Karpas-422 (cell line): ENCODE measurements at regions not wholly inside any gene's neighbourhood (a gene's known extent, or its start where the extent isn't known, plus 50 kb on each side); places are given as distances from the start of the nearest gene placed in this dataset.
"Not testable (repeated sequence)": the region's sequence is repeated elsewhere in the genome, so short reads cannot be mapped to it uniquely, and the experiment has no call there.

Experiments
- DNase-seq: peaks from one replicate; pipeline ENCODE4 v3.0.0-alpha.2; 2015
- H2AFZ ChIP-seq: fragments of 200-600 bp; sonication (generic); 2 replicates; pipeline ENCODE4 v1.6.1; 2014; ENCODE audit warnings: antibody characterized with exemption, low read length, mixed read lengths
- H3K27ac ChIP-seq: fragments of 200-600 bp; sonication (generic); 2 replicates; pipeline ENCODE4 v1.5.1; 2014; ENCODE audit warnings: mild to moderate bottlenecking, low read length, moderate library complexity
- H3K27me3 ChIP-seq: fragments of 200-600 bp; sonication (generic); 2 replicates; pipeline ENCODE4 v1.6.1; 2014; ENCODE audit warnings: low read length, mixed read lengths
- H3K36me3 ChIP-seq: fragments of 200-600 bp; sonication (generic); 2 replicates; pipeline ENCODE4 v1.6.1; 2014; ENCODE audit warnings: low read length, mixed read lengths; ENCODE audit not compliant: insufficient read depth
- H3K4me1 ChIP-seq: fragments of 200-600 bp; sonication (generic); 2 replicates; pipeline ENCODE4 v1.6.1; 2014; ENCODE audit warnings: mild to moderate bottlenecking, low read length, mixed read lengths
- H3K4me2 ChIP-seq: fragments of 200-600 bp; sonication (generic); 2 replicates; pipeline ENCODE4 v1.6.1; 2014; ENCODE audit warnings: low read length, low read depth, mild to moderate bottlenecking; ENCODE audit not compliant: poor library complexity, severe bottlenecking
- H3K4me3 ChIP-seq: fragments of 200-600 bp; sonication (generic); 2 replicates; pipeline ENCODE4 v1.5.1; 2014; ENCODE audit warnings: mild to moderate bottlenecking, antibody characterized with exemption, low read length, mixed read lengths
- H3K79me2 ChIP-seq: fragments of 200-600 bp; sonication (generic); 2 replicates; pipeline ENCODE4 v1.6.1; 2014; ENCODE audit warnings: mild to moderate bottlenecking, low read length, mixed read lengths
- H3K9ac ChIP-seq: fragments of 200-600 bp; sonication (generic); 2 replicates; pipeline ENCODE4 v1.6.0; 2014; ENCODE audit warnings: low read length
- H3K9me2 ChIP-seq: fragments of 200-600 bp; sonication (generic), shearing (Covaris generic); replicated peaks from 2 replicates; pipeline ENCODE4 v1.6.0; 2014; ENCODE audit warnings: mild to moderate bottlenecking, low read length, moderate library complexity; ENCODE audit not compliant: insufficient read depth
- H3K9me3 ChIP-seq: fragments of 300-700, 200-600 bp; sonication (generic); 2 replicates; pipeline ENCODE4 v1.6.1; 2014; ENCODE audit warnings: low read length, mixed read lengths
- H4K20me1 ChIP-seq: fragments of 200-600 bp; sonication (generic); 2 replicates; pipeline ENCODE4 v1.6.1; 2014; ENCODE audit warnings: mild to moderate bottlenecking, antibody characterized with exemption, low read length, low read depth; ENCODE audit not compliant: insufficient read depth

GRCh38 chr3:174352227-174352626 is 506.9 kb upstream of the NAALADL2 start:
- Histone ChIP-seq H2AFZ (no peak overlapping the region), H3K79me2 (no peaks in the 10 kb centered on the region)

DNA sequence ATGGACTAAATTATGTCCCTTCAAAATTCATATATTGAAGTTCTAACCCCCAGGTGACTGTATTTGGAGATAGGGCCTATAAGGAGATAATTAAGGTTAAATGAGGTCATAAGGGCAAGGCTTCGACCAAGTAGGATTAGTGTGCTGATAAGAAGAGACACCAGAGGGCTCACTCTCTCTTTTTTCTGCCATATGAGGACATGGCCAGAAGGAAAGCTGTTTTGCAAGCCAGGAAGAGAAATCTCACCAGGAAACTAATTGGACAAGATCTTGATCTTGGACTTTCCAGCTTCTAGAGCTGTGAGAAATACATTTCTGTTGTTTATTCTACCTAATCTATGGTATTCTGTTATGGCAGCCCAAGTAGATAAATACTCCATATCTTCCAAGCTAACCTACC is 503.6 kb upstream of the NAALADL2 start:
- no peak overlapping the region for H3K27ac ChIP-seq
- H3K9me2 ChIP-seq = no peaks in the 10 kb centered on the region
- no peak overlapping the region for H3K9ac ChIP-seq
- H3K4me3 ChIP-seq = no peak overlapping the region
- H3K36me3 ChIP-seq = no peaks in the 10 kb centered on the region
- H2AFZ ChIP-seq = no peak overlapping the region
- no peak for DNase-seq
- no peaks in the 10 kb centered on the region for H3K27me3 ChIP-seq
- no peaks in the 10 kb centered on the region for H4K20me1 ChIP-seq
- H3K79me2 ChIP-seq = no peaks in the 10 kb centered on the region
- H3K4me1 ChIP-seq = no peaks in the 10 kb centered on the region
- H3K4me2 ChIP-seq = no peak overlapping the region
- peaks cover 22% of the 10 kb centered on the region for H3K9me3 ChIP-seq

More at GRCh38 chr3:174352227-174352626, 506.9 kb upstream of the NAALADL2 start:
- no peak for DNase-seq
- H4K20me1 ChIP-seq = no peaks in the 10 kb centered on the region
- no peak overlapping the region for H3K4me2 ChIP-seq
- H3K9me3 ChIP-seq = peaks cover 33% of the 10 kb centered on the region
- H3K9ac ChIP-seq = no peak overlapping the region
- no peaks in the 10 kb centered on the region for H3K9me2 ChIP-seq
- no peaks in the 10 kb centered on the region for H3K36me3 ChIP-seq
- no peak overlapping the region for H3K27ac ChIP-seq
- H3K4me3 ChIP-seq = no peak overlapping the region
- H3K27me3 ChIP-seq = no peaks in the 10 kb centered on the region
- H3K4me1 ChIP-seq = no peaks in the 10 kb centered on the region

DNA sequence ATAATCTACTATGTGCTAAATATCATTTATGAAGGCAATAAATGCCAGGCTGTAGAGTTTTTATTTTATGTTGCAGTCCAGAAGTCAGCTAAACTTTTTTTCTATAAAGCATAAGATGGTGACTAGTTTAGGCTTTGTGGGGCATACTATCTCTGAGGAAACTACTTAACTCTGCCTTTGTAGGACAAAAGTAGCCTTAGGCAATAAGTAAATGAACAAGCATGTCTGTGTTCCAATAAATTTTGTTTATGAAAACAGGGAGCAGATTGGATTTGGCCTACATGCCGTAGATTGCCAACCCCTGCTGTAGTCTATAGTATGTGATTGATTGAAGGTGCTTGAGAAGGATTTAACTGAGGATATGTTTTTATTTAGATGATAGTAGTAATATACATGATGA is 502.5 kb upstream of the NAALADL2 start:
- Histone ChIP-seq H3K79me2 (no peaks in the 10 kb centered on the region), H3K4me3 (no peak overlapping the region), H2AFZ (no peak overlapping the region), H3K9ac (no peak overlapping the region), H3K27me3 (no peaks in the 10 kb centered on the region), H3K9me3 (peaks cover 21% of the 10 kb centered on the region), H3K27ac (no peak overlapping the region), H4K20me1 (no peaks in the 10 kb centered on the region), H3K4me2 (no peak overlapping the region), H3K4me1 (no peaks in the 10 kb centered on the region), H3K9me2 (no peaks in the 10 kb centered on the region), H3K36me3 (no peaks in the 10 kb centered on the region)
- DNase-seq = no peak

GRCh38 chr3:174358252-174358651 is 500.9 kb upstream of the NAALADL2 start:
- H3K36me3 ChIP-seq = no peaks in the 10 kb centered on the region
- H3K9me3 ChIP-seq = peaks cover 11% of the 10 kb centered on the region
- no peaks in the 10 kb centered on the region for H3K27me3 ChIP-seq
- H3K4me1 ChIP-seq = no peaks in the 10 kb centered on the region
- no peak overlapping the region for H3K4me3 ChIP-seq
- no peak overlapping the region for H3K9ac ChIP-seq
- H2AFZ ChIP-seq = no peak overlapping the region
- no peak overlapping the region for H3K4me2 ChIP-seq
- H3K9me2 ChIP-seq = no peaks in the 10 kb centered on the region
- no peak for DNase-seq
- no peak overlapping the region for H3K27ac ChIP-seq
- H3K79me2 ChIP-seq = no peaks in the 10 kb centered on the region
- H4K20me1 ChIP-seq = no peaks in the 10 kb centered on the region

GRCh38 chr3:174362556-174362955 is 496.6 kb upstream of the NAALADL2 start:
- peaks cover 9% of the 10 kb centered on the region for H3K9me3 ChIP-seq

DNA sequence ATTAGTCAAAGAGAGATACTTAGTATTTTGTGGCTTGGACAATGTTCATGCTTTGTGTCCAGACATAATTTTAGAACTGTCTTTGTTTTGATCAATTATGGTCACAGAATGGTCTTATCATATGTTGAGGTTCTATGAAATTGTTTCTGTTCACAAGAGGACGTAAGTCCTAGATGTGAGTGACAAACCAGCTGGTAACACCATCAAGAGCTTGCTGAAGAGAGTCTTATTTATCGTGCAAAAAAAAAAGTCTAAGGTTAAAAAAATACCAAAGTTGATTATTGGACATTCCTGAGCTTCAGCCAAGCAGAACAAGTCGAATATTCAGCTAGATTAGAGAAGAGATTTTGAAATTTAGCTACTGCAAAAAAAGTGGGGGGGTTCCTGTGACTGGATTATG is 495.9 kb upstream of the NAALADL2 start:
- no peaks in the 10 kb centered on the region for H4K20me1 ChIP-seq
- H3K27ac ChIP-seq = no peak overlapping the region
- no peaks in the 10 kb centered on the region for H3K9me2 ChIP-seq
- H3K4me3 ChIP-seq = no peak overlapping the region
- no peak overlapping the region for H3K4me2 ChIP-seq
- no peak for DNase-seq
- no peaks in the 10 kb centered on the region for H3K36me3 ChIP-seq
- H2AFZ ChIP-seq = no peak overlapping the region
- no peaks in the 10 kb centered on the region for H3K27me3 ChIP-seq
- no peaks in the 10 kb centered on the region for H3K79me2 ChIP-seq
- no peaks in the 10 kb centered on the region for H3K4me1 ChIP-seq
- H3K9ac ChIP-seq = no peak overlapping the region
- peaks cover 12% of the 10 kb centered on the region for H3K9me3 ChIP-seq

More at GRCh38 chr3:174362556-174362955, 496.6 kb upstream of the NAALADL2 start:
- H3K27me3 ChIP-seq = no peaks in the 10 kb centered on the region
- no peaks in the 10 kb centered on the region for H3K36me3 ChIP-seq
- H3K9me2 ChIP-seq = no peaks in the 10 kb centered on the region
- no peak overlapping the region for H2AFZ ChIP-seq
- H3K79me2 ChIP-seq = no peaks in the 10 kb centered on the region
- H3K4me3 ChIP-seq = no peak overlapping the region
- H4K20me1 ChIP-seq = no peaks in the 10 kb centered on the region
- DNase-seq = no peak
- no peak overlapping the region for H3K4me2 ChIP-seq
- H3K4me1 ChIP-seq = no peaks in the 10 kb centered on the region
- H3K27ac ChIP-seq = no peak overlapping the region
- H3K9ac ChIP-seq = no peak overlapping the region

GRCh38 chr3:174365796-174366195 is 493.3 kb upstream of the NAALADL2 start:
- H3K4me1 ChIP-seq = no peaks in the 10 kb centered on the region
- H3K4me3 ChIP-seq = no peak overlapping the region
- H3K27ac ChIP-seq = no peak overlapping the region
- H3K36me3 ChIP-seq = no peaks in the 10 kb centered on the region
- H3K4me2 ChIP-seq = no peak overlapping the region
- no peak for DNase-seq
- H3K9me3 ChIP-seq = peaks cover 19% of the 10 kb centered on the region
- no peaks in the 10 kb centered on the region for H3K27me3 ChIP-seq
- H3K9me2 ChIP-seq = no peaks in the 10 kb centered on the region
- no peak overlapping the region for H3K9ac ChIP-seq
- H3K79me2 ChIP-seq = no peaks in the 10 kb centered on the region
- no peaks in the 10 kb centered on the region for H4K20me1 ChIP-seq
- H2AFZ ChIP-seq = no peak overlapping the region

DNA sequence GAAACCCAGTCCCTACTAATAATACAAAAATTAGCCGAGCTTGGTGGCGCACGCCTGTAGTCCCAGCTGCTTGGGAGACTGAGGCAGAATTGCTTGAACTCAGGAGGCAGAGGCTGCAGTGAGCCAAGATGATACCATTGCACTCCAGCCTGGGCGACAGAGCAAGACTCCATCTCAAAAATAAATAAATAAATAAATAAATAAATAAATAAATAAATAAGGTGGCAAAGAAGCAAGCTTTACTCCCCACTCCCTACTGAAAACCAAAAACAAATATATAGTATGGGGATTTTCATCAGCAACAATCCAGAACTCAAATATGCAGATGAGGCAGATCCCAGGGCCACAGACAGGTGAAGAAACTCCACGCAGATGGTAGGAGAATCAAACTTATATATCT is 492.2 kb upstream of the NAALADL2 start:
- not testable (repeated sequence) for H3K9ac ChIP-seq, H3K27me3 ChIP-seq, H3K36me3 ChIP-seq, H3K27ac ChIP-seq, H4K20me1 ChIP-seq, H3K9me2 ChIP-seq, H2AFZ ChIP-seq, H3K79me2 ChIP-seq, H3K4me3 ChIP-seq, DNase-seq, H3K4me2 ChIP-seq, H3K4me1 ChIP-seq
- H3K9me3 ChIP-seq = peaks cover 19% of the 10 kb centered on the region

DNA sequence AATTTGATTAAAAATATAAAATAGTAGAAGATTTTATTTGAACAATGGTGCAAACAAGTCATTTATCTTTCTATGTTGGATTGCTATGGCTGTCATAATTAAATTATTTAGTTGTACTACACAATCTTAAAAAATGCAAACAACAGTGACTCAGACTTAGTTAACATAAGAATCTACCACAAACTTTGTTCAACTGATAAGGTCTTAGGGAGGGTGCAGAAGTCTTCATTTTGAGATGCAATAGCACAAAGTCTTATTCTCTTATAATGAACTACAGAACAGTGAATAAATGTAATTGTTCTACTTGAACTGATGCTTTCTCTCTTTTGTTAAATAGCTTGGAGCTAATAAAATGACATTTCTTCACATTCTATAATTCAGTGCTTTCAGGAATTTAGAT is 482.8 kb upstream of the NAALADL2 start:
- H3K9me3 ChIP-seq = peaks cover 9% of the 10 kb centered on the region
- H2AFZ ChIP-seq = no peak overlapping the region
- H3K27me3 ChIP-seq = no peaks in the 10 kb centered on the region
- no peaks in the 10 kb centered on the region for H3K4me1 ChIP-seq
- H3K36me3 ChIP-seq = no peaks in the 10 kb centered on the region
- H3K9ac ChIP-seq = no peak overlapping the region
- no peak overlapping the region for H3K4me2 ChIP-seq
- H3K79me2 ChIP-seq = no peaks in the 10 kb centered on the region
- H3K9me2 ChIP-seq = no peaks in the 10 kb centered on the region
- DNase-seq = no peak
- H4K20me1 ChIP-seq = no peaks in the 10 kb centered on the region
- no peak overlapping the region for H3K4me3 ChIP-seq
- no peak overlapping the region for H3K27ac ChIP-seq
